ENCODE measurements at regions not wholly inside any gene's neighbourhood (a gene's known extent, or its start where the extent isn't known, plus 50 kb on each side); places are given as distances from the start of the nearest gene placed in this dataset.

- TF ChIP-seq CTCF (IDR thresholded peaks at IDR 0.05) (no peak), ZFX (IDR thresholded peaks at IDR 0.05; ENCODE audit: borderline replicate concordance) (no peak)
Measured at GRCh38 chr7:98458090-98458875, 57.4 kb upstream of the BAIAP2L1 start.

All from 22Rv1 (cell line).